ENCODE measurements at regions not wholly inside any gene's neighbourhood (a gene's known extent, or its start where the extent isn't known, plus 50 kb on each side); places are given as distances from the start of the nearest gene placed in this dataset.

DNA sequence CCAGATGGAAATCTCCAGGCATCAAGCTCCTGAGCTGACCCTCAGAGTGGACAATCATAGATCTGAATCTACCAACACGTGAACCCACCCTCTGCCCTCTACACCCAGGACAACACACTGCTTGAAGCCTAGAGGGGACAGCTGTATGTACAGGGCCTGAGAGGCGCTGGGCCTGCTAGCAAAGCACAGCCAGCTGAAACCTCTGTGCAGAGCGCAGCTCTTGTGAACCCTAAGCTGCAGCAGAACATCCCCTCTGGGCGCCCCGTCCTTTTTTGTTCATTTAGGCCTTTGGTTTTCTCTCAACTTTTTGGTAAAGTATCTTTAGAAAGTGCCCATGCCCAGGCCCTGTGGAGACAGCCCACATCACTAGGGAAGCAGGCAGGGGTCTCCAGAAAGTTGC lies 62.4 kb upstream of the SPTLC1 start:
- no peak overlapping the region for H3K27ac Mint-ChIP-seq
- H3K4me1 Mint-ChIP-seq: no peaks in the 10 kb centered on the region
- DNase-seq (no peak), ATAC-seq (no peak)
- H3K4me3 Mint-ChIP-seq: no peak overlapping the region
- peaks cover 6% of the 10 kb centered on the region for H3K9me3 Mint-ChIP-seq
- no peaks in the 10 kb centered on the region for H3K27me3 Mint-ChIP-seq
- H3K36me3 Mint-ChIP-seq (ENCODE audit: low read depth): no peaks in the 10 kb centered on the region

GRCh38 chr9:92176800-92177185 lies 61.6 kb upstream of the SPTLC1 start:
- DNase-seq (no peak), ATAC-seq (no peak)
- no peak overlapping the region for H3K27ac Mint-ChIP-seq
- no peaks in the 10 kb centered on the region for H3K36me3 Mint-ChIP-seq (ENCODE audit: low read depth)
- no peak overlapping the region for H3K4me3 Mint-ChIP-seq
- no peaks in the 10 kb centered on the region for H3K27me3 Mint-ChIP-seq
- no peaks in the 10 kb centered on the region for H3K4me1 Mint-ChIP-seq
- H3K9me3 Mint-ChIP-seq: peaks cover 6% of the 10 kb centered on the region

GRCh38 chr9:92176068-92176799 lies 61.0 kb upstream of the SPTLC1 start:
- no peak for DNase-seq
- no peak for ATAC-seq
- Mint-ChIP-seq H3K27me3 (no peaks in the 10 kb centered on the region), H3K27ac (no peak overlapping the region), H3K36me3 (ENCODE audit: low read depth) (no peaks in the 10 kb centered on the region), H3K4me1 (no peaks in the 10 kb centered on the region), H3K9me3 (peaks cover 6% of the 10 kb centered on the region), H3K4me3 (no peak overlapping the region)

DNA sequence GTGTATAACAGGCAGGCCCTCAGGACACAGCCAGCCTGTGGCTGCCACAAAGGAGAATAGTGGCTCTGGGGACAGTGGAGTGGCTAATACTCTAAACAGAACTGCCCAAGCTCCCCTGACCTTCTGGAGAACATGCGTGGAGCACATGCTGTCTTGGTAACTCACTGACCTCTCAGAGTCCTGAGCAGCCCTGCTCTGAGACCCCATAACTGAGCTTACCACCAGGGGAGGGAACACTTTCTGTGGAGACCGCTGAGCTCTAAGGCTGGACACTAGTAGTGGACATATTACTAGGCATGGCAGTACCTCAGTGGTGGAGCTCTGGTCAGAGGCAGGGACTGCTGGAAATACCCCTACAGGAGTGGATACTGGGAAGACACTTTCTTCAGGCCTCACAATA lies 60.2 kb upstream of the SPTLC1 start:
- Mint-ChIP-seq H3K9me3 (peaks cover 6% of the 10 kb centered on the region), H3K27ac (no peak overlapping the region), H3K4me1 (no peaks in the 10 kb centered on the region), H3K36me3 (ENCODE audit: low read depth) (no peaks in the 10 kb centered on the region), H3K4me3 (no peak overlapping the region), H3K27me3 (no peaks in the 10 kb centered on the region)
- no peak for ATAC-seq
- no peak for DNase-seq

DNA sequence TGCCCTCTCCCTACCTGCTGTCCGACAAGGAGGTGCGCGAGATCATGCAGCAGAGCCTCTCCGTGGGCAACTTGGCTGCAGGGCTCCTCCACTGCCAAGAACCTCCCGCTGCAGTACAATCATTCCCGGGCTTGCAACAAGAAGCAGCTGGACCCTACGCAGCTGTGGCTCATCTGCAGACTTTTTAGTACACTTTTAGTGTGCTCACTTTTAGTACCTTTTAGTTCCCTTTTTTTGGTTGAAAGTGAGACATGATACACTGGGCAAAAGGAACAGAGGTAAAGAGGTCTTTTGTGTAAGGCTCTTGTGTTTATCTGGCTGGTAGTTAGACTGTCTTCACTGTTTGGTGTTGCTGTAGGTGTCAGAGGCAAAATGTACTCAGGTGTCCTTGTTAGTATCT lies 58.1 kb upstream of the SPTLC1 start:
- H3K4me3 Mint-ChIP-seq: no peak overlapping the region
- no peaks in the 10 kb centered on the region for H3K27me3 Mint-ChIP-seq
- no peaks in the 10 kb centered on the region for H3K4me1 Mint-ChIP-seq
- peaks cover 6% of the 10 kb centered on the region for H3K9me3 Mint-ChIP-seq
- H3K36me3 Mint-ChIP-seq (ENCODE audit: low read depth): no peaks in the 10 kb centered on the region
- DNase-seq (no peak), ATAC-seq (no peak)
- H3K27ac Mint-ChIP-seq: no peak overlapping the region

GRCh38 chr9:92171822-92172221 lies 56.6 kb upstream of the SPTLC1 start:
- DNase-seq (no peak), ATAC-seq (no peak)
- H3K4me3 Mint-ChIP-seq: no peak overlapping the region
- no peaks in the 10 kb centered on the region for H3K27me3 Mint-ChIP-seq
- peaks cover 6% of the 10 kb centered on the region for H3K9me3 Mint-ChIP-seq
- no peaks in the 10 kb centered on the region for H3K36me3 Mint-ChIP-seq (ENCODE audit: low read depth)
- no peak overlapping the region for H3K27ac Mint-ChIP-seq
- H3K4me1 Mint-ChIP-seq: no peaks in the 10 kb centered on the region

DNA sequence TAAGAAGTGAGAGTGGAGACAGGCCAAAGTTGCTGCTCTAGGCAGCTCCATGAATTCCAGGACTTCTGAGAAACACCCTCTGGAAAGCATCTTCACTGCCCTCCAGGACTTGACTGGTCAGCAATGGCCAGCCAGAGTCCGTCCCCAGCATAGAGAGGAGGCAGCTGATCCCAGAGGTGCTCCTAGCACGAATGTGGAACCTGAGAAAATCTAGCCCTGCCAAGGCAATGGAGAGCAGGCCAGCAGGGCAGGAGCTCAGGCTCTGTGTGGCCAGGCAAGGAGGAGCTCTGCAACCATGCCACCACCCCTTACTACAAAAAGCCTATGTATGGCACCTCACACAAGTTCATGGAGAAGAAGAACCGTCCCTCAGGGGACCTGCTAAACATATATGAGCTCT lies 56.1 kb upstream of the SPTLC1 start:
- no peak overlapping the region for H3K4me3 Mint-ChIP-seq
- peaks cover under 1% of the 10 kb centered on the region for H3K27me3 Mint-ChIP-seq
- no peaks in the 10 kb centered on the region for H3K36me3 Mint-ChIP-seq (ENCODE audit: low read depth)
- peaks cover 6% of the 10 kb centered on the region for H3K9me3 Mint-ChIP-seq
- no peak overlapping the region for H3K27ac Mint-ChIP-seq
- ATAC-seq: no peak
- DNase-seq: no peak
- H3K4me1 Mint-ChIP-seq: no peaks in the 10 kb centered on the region

DNA sequence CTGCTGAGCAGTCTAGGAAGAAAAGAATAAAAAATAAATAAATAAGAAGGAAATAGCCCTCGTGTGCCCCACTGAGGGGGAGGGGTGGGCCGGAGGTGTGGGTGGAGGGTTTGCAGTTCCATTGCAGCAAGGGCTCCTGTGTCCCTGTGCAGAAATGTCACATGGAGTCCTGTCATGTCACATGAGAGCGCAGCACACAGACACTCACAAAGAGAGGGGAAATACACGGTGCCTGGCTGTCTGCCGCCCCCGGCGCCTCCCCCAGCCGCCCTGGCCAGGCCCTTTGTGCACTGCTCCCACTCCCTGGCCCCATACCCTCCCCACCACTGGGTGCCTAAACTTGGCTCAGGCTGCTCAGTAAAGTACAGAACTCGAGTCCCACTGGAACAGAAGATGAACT lies 55.6 kb upstream of the SPTLC1 start:
- peaks cover 2% of the 10 kb centered on the region for H3K27me3 Mint-ChIP-seq
- H3K4me1 Mint-ChIP-seq: no peaks in the 10 kb centered on the region
- H3K4me3 Mint-ChIP-seq: no peak overlapping the region
- ATAC-seq: no peak
- no peak overlapping the region for H3K27ac Mint-ChIP-seq
- no peaks in the 10 kb centered on the region for H3K36me3 Mint-ChIP-seq (ENCODE audit: low read depth)
- H3K9me3 Mint-ChIP-seq: peaks cover 6% of the 10 kb centered on the region
- no peak for DNase-seq

DNA sequence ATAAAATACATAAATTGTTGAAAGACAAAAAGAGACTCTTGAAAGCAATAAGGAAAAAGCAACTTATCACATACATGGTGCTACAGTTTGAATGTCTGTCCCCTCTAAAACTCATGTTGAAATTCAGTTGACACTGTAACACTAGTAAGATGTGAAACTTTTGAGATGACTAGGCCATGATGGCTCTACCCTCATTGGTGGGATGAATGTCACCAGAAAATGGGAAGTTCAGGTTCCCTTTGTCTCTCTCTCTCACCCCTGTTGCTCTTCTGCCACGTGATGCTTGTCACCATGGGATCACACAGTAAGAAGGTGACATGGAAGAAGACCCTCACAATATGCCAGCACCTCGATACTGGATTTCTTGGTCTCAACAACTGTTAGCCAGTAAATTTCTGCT lies 50.3 kb upstream of the SPTLC1 start:
- peaks cover 7% of the 10 kb centered on the region for H3K27me3 Mint-ChIP-seq
- no peaks in the 10 kb centered on the region for H3K36me3 Mint-ChIP-seq (ENCODE audit: low read depth)
- ATAC-seq (no peak), DNase-seq (no peak)
- H3K4me1 Mint-ChIP-seq: no peaks in the 10 kb centered on the region
- peaks cover 17% of the 10 kb centered on the region for H3K9me3 Mint-ChIP-seq
- no peak overlapping the region for H3K4me3 Mint-ChIP-seq
- H3K27ac Mint-ChIP-seq: no peak overlapping the region
